AG04449 (cell line): ENCODE measurements at regions not wholly inside any gene's neighbourhood (a gene's known extent, or its start where the extent isn't known, plus 50 kb on each side); places are given as distances from the start of the nearest gene placed in this dataset.

Source experiments
- CTCF ChIA-PET: fragments of 350-600 bp; formaldehyde crosslinking; extraction: SDS; loops from one replicate; lab custom pipeline; 2021; ENCODE audit warnings: antibody characterized with exemption; lab: Yijun Ruan, JAX
- POLR2A ChIA-PET: fragments of 400-600, 350-600 bp; formaldehyde crosslinking; extraction: SDS; loops from one replicate; lab custom pipeline; 2020; ENCODE audit warnings: antibody characterized with exemption, inconsistent platforms; lab: Yijun Ruan, JAX
- DNase-seq: peaks from one replicate; pipeline ENCODE4 v3.0.0-alpha.2; 2010; ENCODE audit warnings: low read depth, low spot score
- H3K4me3 ChIP-seq: 2 replicates; pipeline ENCODE4 v1.5.1; 2011; ENCODE audit warnings: low read depth, mild to moderate bottlenecking, control low read depth, low read length
- TF ChIP-seq, protein P1 (sequence below): IDR thresholded peaks from one replicate; pipeline ENCODE4 v1.5.1; 2011; ENCODE audit warnings: mild to moderate bottlenecking, moderate library complexity, low read length, control low read depth, inconsistent platforms; ENCODE audit not compliant: insufficient read depth; ENCODE audit errors: missing control alignments

- ChIA-PET POLR2A (no interaction called here), CTCF (no interaction called here)
- no peak for DNase-seq
- no peak overlapping the region for H3K4me3 ChIP-seq
- TF ChIP-seq, protein P1, sequence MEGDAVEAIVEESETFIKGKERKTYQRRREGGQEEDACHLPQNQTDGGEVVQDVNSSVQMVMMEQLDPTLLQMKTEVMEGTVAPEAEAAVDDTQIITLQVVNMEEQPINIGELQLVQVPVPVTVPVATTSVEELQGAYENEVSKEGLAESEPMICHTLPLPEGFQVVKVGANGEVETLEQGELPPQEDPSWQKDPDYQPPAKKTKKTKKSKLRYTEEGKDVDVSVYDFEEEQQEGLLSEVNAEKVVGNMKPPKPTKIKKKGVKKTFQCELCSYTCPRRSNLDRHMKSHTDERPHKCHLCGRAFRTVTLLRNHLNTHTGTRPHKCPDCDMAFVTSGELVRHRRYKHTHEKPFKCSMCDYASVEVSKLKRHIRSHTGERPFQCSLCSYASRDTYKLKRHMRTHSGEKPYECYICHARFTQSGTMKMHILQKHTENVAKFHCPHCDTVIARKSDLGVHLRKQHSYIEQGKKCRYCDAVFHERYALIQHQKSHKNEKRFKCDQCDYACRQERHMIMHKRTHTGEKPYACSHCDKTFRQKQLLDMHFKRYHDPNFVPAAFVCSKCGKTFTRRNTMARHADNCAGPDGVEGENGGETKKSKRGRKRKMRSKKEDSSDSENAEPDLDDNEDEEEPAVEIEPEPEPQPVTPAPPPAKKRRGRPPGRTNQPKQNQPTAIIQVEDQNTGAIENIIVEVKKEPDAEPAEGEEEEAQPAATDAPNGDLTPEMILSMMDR, result no peak
Measured at GRCh38 chr22:48287031-48287430, 1524.6 kb downstream of the TBC1D22A start.

DNA sequence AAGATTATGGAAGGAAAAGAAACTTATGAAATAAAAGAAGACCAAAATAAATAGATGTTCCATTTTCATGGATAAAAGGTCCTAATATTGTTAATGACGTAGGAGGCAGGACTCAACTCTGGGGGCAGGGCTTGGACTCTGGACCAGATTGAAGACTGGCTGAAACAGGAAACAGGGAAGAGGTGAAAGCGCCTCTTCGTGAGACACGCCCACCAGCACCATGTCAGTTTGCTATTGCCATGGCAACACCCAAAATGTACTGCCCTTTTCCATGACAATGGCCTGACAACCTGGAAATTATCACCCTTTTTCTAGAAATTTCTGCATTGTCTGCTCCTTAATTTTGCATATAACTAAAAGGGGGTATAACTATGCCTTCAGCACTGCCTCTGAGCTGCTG, 1522.2 kb downstream of the TBC1D22A start:
- CTCF ChIA-PET, result no interaction called here
- POLR2A ChIA-PET, result no interaction called here
- no peak overlapping the region for H3K4me3 ChIP-seq
- DNase-seq, result no peak
- TF ChIP-seq, protein P1, result no peak

- DNase-seq, result no peak
- CTCF ChIA-PET, result no interaction called here
- POLR2A ChIA-PET, result no interaction called here
- H3K4me3 ChIP-seq, result no peak overlapping the region
- TF ChIP-seq, protein P1, result no peak
Measured at GRCh38 chr22:48282804-48283203, 1520.4 kb downstream of the TBC1D22A start.

DNA sequence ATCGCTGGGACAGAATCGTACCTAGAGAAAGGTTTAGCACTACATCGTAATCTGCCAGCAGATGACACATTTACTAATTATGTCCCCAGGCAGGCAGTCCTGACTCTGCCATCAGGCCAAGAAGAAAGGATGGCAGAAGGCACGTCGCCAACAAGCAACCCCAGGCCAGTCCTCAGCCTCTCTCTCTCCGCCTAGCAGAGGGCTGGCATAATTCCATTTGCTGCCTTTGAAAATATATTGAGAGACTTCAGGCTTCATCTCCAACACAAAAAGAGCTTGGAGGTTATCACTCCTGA, 1517.0 kb downstream of the TBC1D22A start:
- H3K4me3 ChIP-seq, result no peak overlapping the region
- CTCF ChIA-PET, result no interaction called here
- DNase-seq, result no peak
- TF ChIP-seq, protein P1, result no peak
- POLR2A ChIA-PET, result no interaction called here

- ChIA-PET POLR2A (no interaction called here), CTCF (no interaction called here)
- H3K4me3 ChIP-seq, result no peak overlapping the region
- no peak for DNase-seq
- TF ChIP-seq, protein P1, result no peak
Measured at GRCh38 chr22:48278620-48279460, 1516.4 kb downstream of the TBC1D22A start.

GRCh38 chr22:48277868-48278581, 1515.6 kb downstream of the TBC1D22A start:
- no peak for DNase-seq
- CTCF ChIA-PET, result no interaction called here
- POLR2A ChIA-PET, result no interaction called here
- TF ChIP-seq, protein P1, result no peak
- no peak overlapping the region for H3K4me3 ChIP-seq
